ENCODE measurements at regions not wholly inside any gene's neighbourhood (a gene's known extent, or its start where the extent isn't known, plus 50 kb on each side); places are given as distances from the start of the nearest gene placed in this dataset.

DNA sequence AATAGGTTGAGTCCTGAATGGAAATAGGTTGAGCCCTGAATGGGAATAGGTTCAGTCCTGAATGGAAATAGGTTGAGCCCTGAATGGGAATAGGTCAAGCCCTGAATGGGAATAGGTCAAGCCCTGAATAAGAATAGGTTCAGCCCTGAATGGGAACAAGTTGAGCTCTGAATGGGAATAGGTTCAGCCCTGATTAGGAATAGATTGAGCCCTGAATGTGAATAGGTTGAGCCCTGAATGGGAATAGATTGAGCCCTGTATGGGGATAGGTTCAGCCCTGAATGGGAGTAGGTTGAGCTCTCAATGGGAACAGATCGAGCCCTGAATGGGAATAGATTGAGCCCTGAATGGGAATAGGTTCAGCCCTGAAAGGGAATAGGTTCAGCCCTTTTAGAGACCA, 590.8 kb upstream of the ADAMTS16 start:
- Histone ChIP-seq H3K27me3 (replicated peaks; ENCODE audit: control insufficient read depth, insufficient read depth, low read length) (no peaks in the 10 kb centered on the region), H3K9ac (ENCODE audit: low read length) (no peak overlapping the region), H3K36me3 (ENCODE audit: control insufficient read depth, insufficient read depth, low read length, severe bottlenecking) (no peaks in the 10 kb centered on the region), H3K9me3 (ENCODE audit: control insufficient read depth, low read length) (peaks cover 6% of the 10 kb centered on the region), H3K4me3 (ENCODE audit: low read length) (no peak overlapping the region), H3K4me1 (ENCODE audit: control insufficient read depth, insufficient read depth, low read length) (no peaks in the 10 kb centered on the region)
- no peak for DNase-seq (ENCODE audit: low read depth)

GRCh38 chr5:4551034-4551433, 589.1 kb upstream of the ADAMTS16 start:
- Histone ChIP-seq H3K4me1 (ENCODE audit: control insufficient read depth, insufficient read depth, low read length) (no peaks in the 10 kb centered on the region), H3K36me3 (ENCODE audit: control insufficient read depth, insufficient read depth, low read length, severe bottlenecking) (no peaks in the 10 kb centered on the region), H3K27me3 (replicated peaks; ENCODE audit: control insufficient read depth, insufficient read depth, low read length) (no peaks in the 10 kb centered on the region), H3K4me3 (ENCODE audit: low read length) (no peak overlapping the region), H3K9ac (ENCODE audit: low read length) (no peak overlapping the region), H3K9me3 (ENCODE audit: control insufficient read depth, low read length) (peaks cover 6% of the 10 kb centered on the region)
- no peak for DNase-seq (ENCODE audit: low read depth)

GRCh38 chr5:4553130-4553529, 587.0 kb upstream of the ADAMTS16 start:
- DNase-seq (ENCODE audit: low read depth), result no peak
- Histone ChIP-seq H3K4me3 (ENCODE audit: low read length) (no peak overlapping the region), H3K9ac (ENCODE audit: low read length) (no peak overlapping the region), H3K9me3 (ENCODE audit: control insufficient read depth, low read length) (peaks cover 6% of the 10 kb centered on the region), H3K4me1 (ENCODE audit: control insufficient read depth, insufficient read depth, low read length) (no peaks in the 10 kb centered on the region), H3K27me3 (replicated peaks; ENCODE audit: control insufficient read depth, insufficient read depth, low read length) (no peaks in the 10 kb centered on the region), H3K36me3 (ENCODE audit: control insufficient read depth, insufficient read depth, low read length, severe bottlenecking) (no peaks in the 10 kb centered on the region)

DNA sequence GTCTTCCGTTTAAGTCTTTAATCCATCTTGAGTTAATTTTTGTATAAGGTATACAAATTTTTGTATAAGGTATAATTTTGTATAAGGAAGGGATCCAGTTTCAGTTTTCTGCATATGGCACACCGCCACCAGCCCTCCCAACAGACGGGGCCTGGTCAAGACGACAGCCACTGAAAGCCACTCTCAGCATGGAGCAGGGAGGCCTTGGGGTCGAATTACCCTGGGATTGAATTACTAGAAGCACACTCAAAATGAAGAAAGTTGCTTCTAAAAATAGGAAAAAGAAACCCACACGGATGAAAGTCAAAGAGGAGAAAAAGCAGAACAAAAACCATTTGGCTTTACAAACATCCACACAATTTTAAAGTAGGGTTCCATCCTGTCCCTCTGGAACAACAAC, 586.2 kb upstream of the ADAMTS16 start:
- Histone ChIP-seq H3K9me3 (ENCODE audit: control insufficient read depth, low read length) (peaks cover 6% of the 10 kb centered on the region), H3K36me3 (ENCODE audit: control insufficient read depth, insufficient read depth, low read length, severe bottlenecking) (no peaks in the 10 kb centered on the region), H3K27me3 (replicated peaks; ENCODE audit: control insufficient read depth, insufficient read depth, low read length) (no peaks in the 10 kb centered on the region), H3K4me3 (ENCODE audit: low read length) (no peak overlapping the region), H3K9ac (ENCODE audit: low read length) (no peak overlapping the region), H3K4me1 (ENCODE audit: control insufficient read depth, insufficient read depth, low read length) (no peaks in the 10 kb centered on the region)
- no peak for DNase-seq (ENCODE audit: low read depth)

- H3K27me3 ChIP-seq (replicated peaks; ENCODE audit: control insufficient read depth, insufficient read depth, low read length), result no peaks in the 10 kb centered on the region
- H3K9ac ChIP-seq (ENCODE audit: low read length), result no peak overlapping the region
- H3K9me3 ChIP-seq (ENCODE audit: control insufficient read depth, low read length), result peaks cover 11% of the 10 kb centered on the region
- H3K4me1 ChIP-seq (ENCODE audit: control insufficient read depth, insufficient read depth, low read length), result no peaks in the 10 kb centered on the region
- no peak for DNase-seq (ENCODE audit: low read depth)
- H3K36me3 ChIP-seq (ENCODE audit: control insufficient read depth, insufficient read depth, low read length, severe bottlenecking), result no peaks in the 10 kb centered on the region
- H3K4me3 ChIP-seq (ENCODE audit: low read length), result no peak overlapping the region
Observed at GRCh38 chr5:4555725-4556285, 584.3 kb upstream of the ADAMTS16 start.

GRCh38 chr5:4561403-4561802, 578.7 kb upstream of the ADAMTS16 start:
- Histone ChIP-seq H3K36me3 (ENCODE audit: control insufficient read depth, insufficient read depth, low read length, severe bottlenecking) (no peaks in the 10 kb centered on the region), H3K9me3 (ENCODE audit: control insufficient read depth, low read length) (peaks cover 33% of the 10 kb centered on the region), H3K4me1 (ENCODE audit: control insufficient read depth, insufficient read depth, low read length) (no peaks in the 10 kb centered on the region), H3K9ac (ENCODE audit: low read length) (no peak overlapping the region), H3K4me3 (ENCODE audit: low read length) (no peak overlapping the region), H3K27me3 (replicated peaks; ENCODE audit: control insufficient read depth, insufficient read depth, low read length) (no peaks in the 10 kb centered on the region)
- DNase-seq (ENCODE audit: low read depth), result no peak

DNA sequence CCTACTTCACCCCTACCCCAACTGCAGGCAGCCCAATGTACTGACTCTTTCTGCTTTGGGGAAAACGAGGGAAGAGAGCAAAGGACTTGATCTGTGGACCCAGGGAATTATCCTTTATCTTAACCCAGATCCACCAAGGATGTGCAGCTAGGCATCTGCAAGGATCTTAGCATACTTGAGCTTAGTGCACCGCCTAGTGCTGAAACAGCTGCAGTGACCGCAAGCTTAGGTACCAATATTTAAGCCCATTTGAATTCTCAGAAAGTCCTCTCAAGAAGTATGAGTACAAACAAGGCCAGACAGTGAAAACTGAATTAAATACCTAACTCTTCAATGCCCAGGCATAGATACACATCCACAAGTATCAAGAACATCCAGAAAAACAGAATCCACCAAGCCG, 576.7 kb upstream of the ADAMTS16 start:
- peaks cover 33% of the 10 kb centered on the region for H3K9me3 ChIP-seq (ENCODE audit: control insufficient read depth, low read length)
- H3K36me3 ChIP-seq (ENCODE audit: control insufficient read depth, insufficient read depth, low read length, severe bottlenecking), result no peaks in the 10 kb centered on the region
- no peak overlapping the region for H3K9ac ChIP-seq (ENCODE audit: low read length)
- no peaks in the 10 kb centered on the region for H3K27me3 ChIP-seq (replicated peaks; ENCODE audit: control insufficient read depth, insufficient read depth, low read length)
- no peak overlapping the region for H3K4me3 ChIP-seq (ENCODE audit: low read length)
- no peak for DNase-seq (ENCODE audit: low read depth)
- H3K4me1 ChIP-seq (ENCODE audit: control insufficient read depth, insufficient read depth, low read length), result no peaks in the 10 kb centered on the region

GRCh38 chr5:4570047-4570995, 569.8 kb upstream of the ADAMTS16 start:
- Histone ChIP-seq H3K9me3 (ENCODE audit: control insufficient read depth, low read length) (peaks cover 9% of the 10 kb centered on the region), H3K27me3 (replicated peaks; ENCODE audit: control insufficient read depth, insufficient read depth, low read length) (no peaks in the 10 kb centered on the region), H3K36me3 (ENCODE audit: control insufficient read depth, insufficient read depth, low read length, severe bottlenecking) (no peaks in the 10 kb centered on the region), H3K4me1 (ENCODE audit: control insufficient read depth, insufficient read depth, low read length) (peaks cover 10% of the 10 kb centered on the region), H3K4me3 (ENCODE audit: low read length) (no peak overlapping the region), H3K9ac (ENCODE audit: low read length) (no peak overlapping the region)
- DNase-seq (ENCODE audit: low read depth), result no peak

GRCh38 chr5:4571248-4571948, 568.7 kb upstream of the ADAMTS16 start:
- H3K4me1 ChIP-seq (ENCODE audit: control insufficient read depth, insufficient read depth, low read length), result peaks cover 20% of the 10 kb centered on the region

GRCh38 chr5:4572311-4573100, 567.6 kb upstream of the ADAMTS16 start:
- DNase-seq (ENCODE audit: low read depth), result no peak
- Histone ChIP-seq H3K36me3 (ENCODE audit: control insufficient read depth, insufficient read depth, low read length, severe bottlenecking) (no peaks in the 10 kb centered on the region), H3K9ac (ENCODE audit: low read length) (no peak overlapping the region), H3K9me3 (ENCODE audit: control insufficient read depth, low read length) (peaks cover 6% of the 10 kb centered on the region), H3K4me1 (ENCODE audit: control insufficient read depth, insufficient read depth, low read length) (peaks cover 20% of the 10 kb centered on the region), H3K4me3 (ENCODE audit: low read length) (peak overlapping the region; percentile 59), H3K27me3 (replicated peaks; ENCODE audit: control insufficient read depth, insufficient read depth, low read length) (no peaks in the 10 kb centered on the region)

More at GRCh38 chr5:4571248-4571948, 568.7 kb upstream of the ADAMTS16 start:
- Histone ChIP-seq H3K36me3 (ENCODE audit: control insufficient read depth, insufficient read depth, low read length, severe bottlenecking) (no peaks in the 10 kb centered on the region), H3K9me3 (ENCODE audit: control insufficient read depth, low read length) (peaks cover 6% of the 10 kb centered on the region), H3K9ac (ENCODE audit: low read length) (no peak overlapping the region), H3K27me3 (replicated peaks; ENCODE audit: control insufficient read depth, insufficient read depth, low read length) (no peaks in the 10 kb centered on the region), H3K4me3 (ENCODE audit: low read length) (peak overlapping the region; percentile 59)
- no peak for DNase-seq (ENCODE audit: low read depth)

- no peak overlapping the region for H3K9ac ChIP-seq (ENCODE audit: low read length)
- no peak overlapping the region for H3K4me3 ChIP-seq (ENCODE audit: low read length)
- no peaks in the 10 kb centered on the region for H3K36me3 ChIP-seq (ENCODE audit: control insufficient read depth, insufficient read depth, low read length, severe bottlenecking)
- H3K27me3 ChIP-seq (replicated peaks; ENCODE audit: control insufficient read depth, insufficient read depth, low read length), result no peaks in the 10 kb centered on the region
- peaks cover 20% of the 10 kb centered on the region for H3K4me1 ChIP-seq (ENCODE audit: control insufficient read depth, insufficient read depth, low read length)
- H3K9me3 ChIP-seq (ENCODE audit: control insufficient read depth, low read length), result peaks cover 6% of the 10 kb centered on the region
- no peak for DNase-seq (ENCODE audit: low read depth)
Observed at GRCh38 chr5:4575608-4576007, 564.5 kb upstream of the ADAMTS16 start.

Measured in adipocyte (in vitro differentiated cells).